PC-9 (cell line): ENCODE measurements at regions not wholly inside any gene's neighbourhood (a gene's known extent, or its start where the extent isn't known, plus 50 kb on each side); places are given as distances from the start of the nearest gene placed in this dataset.

Experiments
- CTCF ChIP-seq: fragments of 200-600 bp; sonication (generic); conservative IDR thresholded peaks from 2 replicates; pipeline ENCODE4 v1.6.1; 2017; ENCODE audit warnings: mixed run types, antibody characterized with exemption, mild to moderate bottlenecking, moderate library complexity
- EZH2 ChIP-seq: fragments of 200-600 bp; sonication (generic); IDR thresholded peaks from 2 replicates; pipeline ENCODE4 v1.8.0; 2017; ENCODE audit warnings: antibody characterized with exemption, low read depth

- TF ChIP-seq EZH2: no peak
- TF ChIP-seq CTCF: no peak
These were observed 130.1 kb upstream of the PIRT start for GRCh38 chr17:10968007-10968406.
